Chondrocyte (in vitro differentiated cells): ENCODE measurements at regions not wholly inside any gene's neighbourhood (a gene's known extent, or its start where the extent isn't known, plus 50 kb on each side); places are given as distances from the start of the nearest gene placed in this dataset.
"Not testable (repeated sequence)": the region's sequence is repeated elsewhere in the genome, so short reads cannot be mapped to it uniquely, and the experiment has no call there.

Experiments
- DNase-seq: peaks from one replicate; pipeline ENCODE4 v3.0.0; 2021; ENCODE audit warnings: mixed read lengths, low spot score
- H3K27ac Mint-ChIP-seq: one replicate; pipeline ENCODE4 v1.8.0; 2021; ENCODE audit warnings: mild to moderate bottlenecking, moderate library complexity, mixed read lengths; ENCODE audit not compliant: unreplicated experiment
- H3K27me3 Mint-ChIP-seq: 2 replicates; pipeline ENCODE4 v1.8.0; 2021; ENCODE audit warnings: low read depth, mixed read lengths
- H3K36me3 Mint-ChIP-seq: 2 replicates; pipeline ENCODE4 v1.8.0; 2021; ENCODE audit warnings: low read depth, mixed read lengths
- H3K4me1 Mint-ChIP-seq: 2 replicates; pipeline ENCODE4 v1.8.0; 2021; ENCODE audit warnings: low read depth, mild to moderate bottlenecking, mixed read lengths
- H3K4me3 Mint-ChIP-seq: one replicate; pipeline ENCODE4 v1.8.0; 2021; ENCODE audit warnings: mild to moderate bottlenecking, moderate library complexity, mixed read lengths; ENCODE audit not compliant: unreplicated experiment
- H3K9me3 Mint-ChIP-seq: 2 replicates; pipeline ENCODE4 v1.8.0; 2021; ENCODE audit warnings: low read depth, mixed read lengths
- CTCF ChIP-seq: fragments of 200-600 bp; sonication (generic); IDR thresholded peaks from 2 replicates; pipeline ENCODE4 v1.5.0; 2021; ENCODE audit warnings: antibody characterized with exemption, mild to moderate bottlenecking, moderate library complexity

- no peaks in the 10 kb centered on the region for H3K36me3 Mint-ChIP-seq
- H3K4me3 Mint-ChIP-seq, result no peak overlapping the region
- no peak for TF ChIP-seq CTCF
- H3K27ac Mint-ChIP-seq, result no peak overlapping the region
- H3K4me1 Mint-ChIP-seq, result no peaks in the 10 kb centered on the region
- no peak for DNase-seq
- H3K9me3 Mint-ChIP-seq, result peaks cover 11% of the 10 kb centered on the region
- no peaks in the 10 kb centered on the region for H3K27me3 Mint-ChIP-seq
Measured at GRCh38 chr20:19130613-19130984, 81.8 kb upstream of the SLC24A3 start.

- H3K36me3 Mint-ChIP-seq, result no peaks in the 10 kb centered on the region
- H3K4me1 Mint-ChIP-seq, result no peaks in the 10 kb centered on the region
- peaks cover 38% of the 10 kb centered on the region for H3K9me3 Mint-ChIP-seq
- DNase-seq, result no peak
- no peak overlapping the region for H3K27ac Mint-ChIP-seq
- H3K4me3 Mint-ChIP-seq, result no peak overlapping the region
- no peaks in the 10 kb centered on the region for H3K27me3 Mint-ChIP-seq
- TF ChIP-seq CTCF, result no peak
Measured at GRCh38 chr20:19137641-19138040, 74.8 kb upstream of the SLC24A3 start.

GRCh38 chr20:19138758-19139157 lies 73.7 kb upstream of the SLC24A3 start:
- no peak overlapping the region for H3K27ac Mint-ChIP-seq
- H3K36me3 Mint-ChIP-seq, result no peaks in the 10 kb centered on the region
- H3K4me3 Mint-ChIP-seq, result no peak overlapping the region
- no peaks in the 10 kb centered on the region for H3K27me3 Mint-ChIP-seq
- no peak for TF ChIP-seq CTCF
- DNase-seq, result no peak
- H3K9me3 Mint-ChIP-seq, result peaks cover 38% of the 10 kb centered on the region
- H3K4me1 Mint-ChIP-seq, result no peaks in the 10 kb centered on the region

- H3K4me3 Mint-ChIP-seq, H3K27me3 Mint-ChIP-seq, DNase-seq, H3K36me3 Mint-ChIP-seq, H3K4me1 Mint-ChIP-seq, H3K27ac Mint-ChIP-seq: not testable (repeated sequence)
- H3K9me3 Mint-ChIP-seq, result peaks cover 34% of the 10 kb centered on the region
Measured at GRCh38 chr20:19139584-19139983, 72.9 kb upstream of the SLC24A3 start.

- H3K27ac Mint-ChIP-seq, result no peak overlapping the region
- H3K9me3 Mint-ChIP-seq, result peaks cover 17% of the 10 kb centered on the region
- no peaks in the 10 kb centered on the region for H3K27me3 Mint-ChIP-seq
- no peak for TF ChIP-seq CTCF
- no peaks in the 10 kb centered on the region for H3K36me3 Mint-ChIP-seq
- H3K4me1 Mint-ChIP-seq, result no peaks in the 10 kb centered on the region
- no peak overlapping the region for H3K4me3 Mint-ChIP-seq
- no peak for DNase-seq
Measured at GRCh38 chr20:19141998-19142397, 70.4 kb upstream of the SLC24A3 start.

- H3K9me3 Mint-ChIP-seq, result peaks cover 13% of the 10 kb centered on the region
Measured at GRCh38 chr20:19143890-19144289, 68.6 kb upstream of the SLC24A3 start.

More at GRCh38 chr20:19143890-19144289, 68.6 kb upstream of the SLC24A3 start:
- no peak for TF ChIP-seq CTCF
- Mint-ChIP-seq H3K36me3 (no peaks in the 10 kb centered on the region), H3K4me1 (no peaks in the 10 kb centered on the region), H3K27ac (no peak overlapping the region), H3K27me3 (no peaks in the 10 kb centered on the region), H3K4me3 (no peak overlapping the region)
- DNase-seq, result no peak
